C4-2B (cell line): ENCODE measurements at regions not wholly inside any gene's neighbourhood (a gene's known extent, or its start where the extent isn't known, plus 50 kb on each side); places are given as distances from the start of the nearest gene placed in this dataset.

Source experiments
- H3K27ac ChIP-seq: fragments of 450-650 bp; 2 replicates; pipeline ENCODE4 v1.5.1; 2017
- ZFX ChIP-seq: fragments of 450-650 bp; IDR thresholded peaks from 2 replicates; pipeline ENCODE4 v1.6.1; 2017
- TF ChIP-seq, protein P1 (sequence below): fragments of 450-650 bp; conservative IDR thresholded peaks from 2 replicates; pipeline ENCODE4 v1.5.1; 2017; ENCODE audit warnings: mild to moderate bottlenecking

DNA sequence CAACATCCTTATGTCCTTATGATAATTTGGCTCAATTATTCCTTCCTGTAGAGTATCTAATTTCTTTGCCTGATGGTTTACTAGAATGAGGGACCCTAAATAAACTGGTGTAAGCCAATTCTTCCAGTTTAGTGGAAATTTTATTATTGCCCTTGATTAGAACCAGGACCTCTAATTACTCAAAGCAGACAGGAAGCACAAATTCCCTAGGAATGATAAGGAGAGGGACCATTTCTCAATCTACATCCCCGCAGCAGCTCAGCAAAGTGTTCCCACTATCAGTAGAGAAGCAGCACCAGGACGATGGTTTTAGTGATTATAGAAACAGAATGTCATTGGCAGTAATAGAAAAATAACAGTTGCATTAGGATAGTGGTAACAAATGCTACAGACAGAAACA lies 97.1 kb downstream of the PLPPR4 start:
- no peak overlapping the region for H3K27ac ChIP-seq
- no peak for TF ChIP-seq ZFX
- TF ChIP-seq, protein P1, sequence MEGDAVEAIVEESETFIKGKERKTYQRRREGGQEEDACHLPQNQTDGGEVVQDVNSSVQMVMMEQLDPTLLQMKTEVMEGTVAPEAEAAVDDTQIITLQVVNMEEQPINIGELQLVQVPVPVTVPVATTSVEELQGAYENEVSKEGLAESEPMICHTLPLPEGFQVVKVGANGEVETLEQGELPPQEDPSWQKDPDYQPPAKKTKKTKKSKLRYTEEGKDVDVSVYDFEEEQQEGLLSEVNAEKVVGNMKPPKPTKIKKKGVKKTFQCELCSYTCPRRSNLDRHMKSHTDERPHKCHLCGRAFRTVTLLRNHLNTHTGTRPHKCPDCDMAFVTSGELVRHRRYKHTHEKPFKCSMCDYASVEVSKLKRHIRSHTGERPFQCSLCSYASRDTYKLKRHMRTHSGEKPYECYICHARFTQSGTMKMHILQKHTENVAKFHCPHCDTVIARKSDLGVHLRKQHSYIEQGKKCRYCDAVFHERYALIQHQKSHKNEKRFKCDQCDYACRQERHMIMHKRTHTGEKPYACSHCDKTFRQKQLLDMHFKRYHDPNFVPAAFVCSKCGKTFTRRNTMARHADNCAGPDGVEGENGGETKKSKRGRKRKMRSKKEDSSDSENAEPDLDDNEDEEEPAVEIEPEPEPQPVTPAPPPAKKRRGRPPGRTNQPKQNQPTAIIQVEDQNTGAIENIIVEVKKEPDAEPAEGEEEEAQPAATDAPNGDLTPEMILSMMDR = no peak

DNA sequence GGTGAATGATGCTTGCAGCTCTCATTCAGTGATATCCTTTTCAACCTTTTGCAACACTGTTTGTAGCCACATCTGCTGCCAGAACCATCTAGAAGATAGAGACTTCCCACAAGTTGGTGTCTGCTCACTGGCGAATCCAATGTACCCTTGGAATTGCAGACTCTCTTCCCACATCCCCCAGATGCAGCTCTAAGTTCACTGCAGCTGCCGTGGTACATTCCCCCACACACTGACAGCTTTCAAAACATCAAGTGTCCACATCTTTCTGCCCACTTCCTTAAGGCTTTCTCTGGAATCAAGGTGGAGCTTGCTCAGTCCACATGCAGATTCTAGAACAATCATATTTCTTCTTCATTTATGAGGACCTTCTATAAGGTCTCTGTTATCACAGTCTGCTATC lies 99.2 kb downstream of the PLPPR4 start:
- no peak overlapping the region for H3K27ac ChIP-seq
- TF ChIP-seq, protein P1 = no peak
- no peak for TF ChIP-seq ZFX

DNA sequence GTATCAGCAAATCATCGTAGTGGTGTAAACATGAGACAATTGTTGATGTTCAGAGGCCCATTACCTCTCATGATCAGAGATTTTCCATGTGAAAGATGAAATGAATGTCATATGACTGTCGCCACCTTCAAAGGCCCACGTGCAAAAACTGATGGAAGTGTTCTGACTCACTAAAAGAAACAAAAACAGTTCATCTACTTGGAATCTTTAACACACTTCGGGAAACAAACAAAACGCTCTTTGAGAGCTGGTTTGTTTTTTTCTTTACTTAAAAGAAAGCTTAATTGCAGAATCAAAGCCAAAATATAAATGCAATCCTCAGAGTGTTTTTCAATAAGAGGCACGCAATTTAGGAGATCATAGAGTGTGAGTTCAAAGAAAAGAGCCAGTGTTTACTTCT lies 100.8 kb downstream of the PLPPR4 start:
- H3K27ac ChIP-seq = no peak overlapping the region
- TF ChIP-seq, protein P1 = no peak
- TF ChIP-seq ZFX = no peak

DNA sequence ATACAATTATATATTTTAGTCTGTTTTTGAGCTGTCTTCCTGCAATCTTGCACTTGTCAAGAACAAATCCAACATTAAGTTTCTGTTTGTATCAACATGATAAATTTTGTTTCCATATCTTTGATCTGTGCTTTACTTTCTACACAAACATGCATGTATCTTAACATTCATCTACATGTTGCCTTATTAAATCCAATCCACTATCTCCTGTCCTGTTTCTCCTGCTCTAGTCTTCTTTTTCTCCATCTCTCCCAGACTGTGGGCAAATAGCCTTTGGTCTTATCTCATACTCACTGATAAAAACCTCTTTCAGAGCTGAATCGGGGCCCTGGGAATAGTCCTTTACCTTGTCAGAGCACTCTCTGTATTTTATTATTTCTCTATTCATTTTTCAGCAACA lies 101.3 kb downstream of the PLPPR4 start:
- H3K27ac ChIP-seq = no peak overlapping the region
- TF ChIP-seq ZFX = no peak
- TF ChIP-seq, protein P1 = no peak

DNA sequence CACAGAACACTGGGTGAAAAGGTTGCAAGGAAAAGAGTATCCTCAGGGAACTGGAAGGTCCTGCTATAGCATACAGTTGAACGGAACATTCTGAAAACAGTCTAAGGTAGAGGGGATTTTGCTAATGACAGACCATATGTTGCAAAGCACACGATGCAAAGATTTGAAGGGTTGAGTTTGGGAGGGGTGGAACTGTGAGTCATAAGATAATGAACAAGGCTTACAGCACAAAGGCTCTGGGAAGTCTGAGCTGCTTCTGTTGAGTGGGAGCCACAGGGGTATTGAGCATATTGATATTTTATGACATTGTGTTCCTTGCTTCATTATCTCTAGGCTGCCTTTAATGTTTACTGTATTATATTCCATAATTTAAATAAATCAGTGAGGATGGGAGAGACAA lies 104.9 kb downstream of the PLPPR4 start:
- TF ChIP-seq, protein P1 = no peak
- no peak for TF ChIP-seq ZFX

DNA sequence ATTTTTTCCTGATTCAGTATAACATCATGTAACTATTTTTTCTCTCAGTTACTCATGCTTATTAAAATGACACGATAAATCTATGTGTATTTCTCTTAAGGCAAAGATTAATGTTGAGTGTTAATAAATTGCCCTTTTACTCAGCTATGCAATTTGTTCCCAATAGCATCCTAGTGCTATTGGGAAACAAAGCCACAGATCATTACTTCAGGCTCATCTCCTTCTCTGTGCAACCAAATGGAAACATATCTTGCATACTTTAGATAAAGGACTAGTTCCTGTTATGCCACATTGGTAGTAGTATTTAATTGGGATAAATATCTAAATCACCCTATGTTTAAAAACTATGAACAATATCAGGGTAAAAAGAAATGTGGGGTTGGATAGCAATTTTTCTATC lies 106.2 kb downstream of the PLPPR4 start:
- no peak for TF ChIP-seq ZFX
- TF ChIP-seq, protein P1 = no peak
- no peak overlapping the region for H3K27ac ChIP-seq

More for the DNA sequence above, 104.9 kb downstream of the PLPPR4 start:
- H3K27ac ChIP-seq = no peak overlapping the region

DNA sequence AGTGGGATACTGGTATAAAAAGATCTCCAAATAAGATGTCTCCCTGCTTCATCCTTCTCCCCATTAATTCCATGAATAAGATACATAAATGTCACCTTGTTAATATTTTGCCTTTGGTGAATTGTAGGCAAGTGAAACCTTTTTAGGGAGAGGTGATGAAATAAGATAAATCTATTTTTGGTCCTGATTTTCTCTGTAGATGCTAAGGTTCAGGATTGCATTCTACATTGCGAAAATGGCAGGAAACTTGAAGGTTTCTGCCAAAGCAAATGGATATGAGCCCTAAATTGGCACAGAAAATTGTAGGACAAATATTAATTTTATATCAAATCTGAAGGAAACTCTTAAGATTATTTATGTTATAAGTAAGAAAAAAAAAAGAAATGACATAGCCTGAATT lies 107.1 kb downstream of the PLPPR4 start:
- no peak for TF ChIP-seq ZFX
- TF ChIP-seq, protein P1 = no peak
- H3K27ac ChIP-seq = no peak overlapping the region
